NCI-H524 treated with DMSO at 0.1 percent for 48 hours (cell line): ENCODE measurements at regions not wholly inside any gene's neighbourhood (a gene's known extent, or its start where the extent isn't known, plus 50 kb on each side); places are given as distances from the start of the nearest gene placed in this dataset.
"Not testable (repeated sequence)": the region's sequence is repeated elsewhere in the genome, so short reads cannot be mapped to it uniquely, and the experiment has no call there.

Experiments used
- DNase-seq: peaks from one replicate; lab custom pipeline; 2025; lab: John Stamatoyannopoulos, UW

DNA sequence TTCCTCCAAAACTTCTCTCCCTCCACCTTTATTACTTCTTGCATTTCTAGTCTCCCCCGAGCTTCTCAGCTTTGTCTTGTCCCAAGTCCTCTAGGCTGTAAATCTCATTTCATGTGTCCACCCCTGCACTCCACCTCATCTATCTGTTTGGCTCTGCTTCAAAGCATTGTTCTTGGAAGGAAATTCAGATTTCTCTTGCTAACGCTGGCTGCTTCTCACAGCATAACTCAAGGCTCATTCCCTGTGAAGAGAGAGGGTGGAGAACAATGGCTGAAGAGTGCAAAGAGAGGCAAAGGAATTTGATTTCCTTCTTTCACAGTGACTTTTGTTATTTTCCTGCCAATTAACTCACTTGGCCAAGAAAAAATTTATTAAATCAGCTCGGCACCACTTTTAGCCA is 476.5 kb downstream of the TMEM114 start:
- DNase-seq: no peak

DNA sequence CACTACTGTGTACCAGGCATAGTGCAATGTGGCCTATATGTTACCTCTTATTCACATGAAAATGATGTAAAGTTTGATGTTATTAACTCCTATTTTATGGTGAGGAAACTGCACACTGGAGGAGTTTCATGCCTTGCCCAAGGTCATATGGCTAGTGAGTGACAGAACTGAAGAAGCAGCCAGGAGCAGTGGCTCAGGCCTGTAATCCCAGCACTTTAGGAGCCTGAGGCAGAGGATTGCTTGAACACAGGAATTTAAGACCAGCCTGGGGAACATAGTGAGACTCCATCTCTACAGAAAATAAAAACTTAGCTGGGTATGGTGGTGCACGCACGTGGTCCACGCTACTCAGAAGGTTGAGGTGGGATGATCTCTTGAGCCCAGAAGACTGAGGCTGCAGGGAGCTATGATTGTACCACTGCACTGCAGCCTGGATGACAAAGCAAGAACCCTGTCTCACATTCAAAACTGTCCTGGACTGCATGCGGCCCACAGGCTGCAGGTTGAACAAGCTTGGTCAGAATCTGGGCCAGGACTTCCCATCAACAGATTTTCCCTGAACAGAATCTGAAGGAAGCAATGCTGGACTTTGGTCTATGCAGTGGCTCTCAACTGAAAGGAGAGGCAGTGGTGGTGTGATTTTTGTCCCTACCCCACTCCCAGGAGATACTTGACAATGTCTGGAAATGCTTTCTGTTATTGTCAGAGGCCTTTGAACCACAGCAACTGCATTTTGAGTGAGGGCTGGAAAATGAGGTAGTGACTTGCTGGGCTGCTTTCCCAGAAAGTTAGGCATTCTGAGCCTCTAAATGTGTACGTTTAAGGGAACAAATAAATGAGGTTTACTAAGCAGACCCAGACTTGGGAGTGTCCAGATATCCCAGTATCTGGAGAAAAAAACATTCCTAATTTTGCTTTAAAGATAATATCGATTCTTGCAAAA is 479.5 kb downstream of the TMEM114 start:
- DNase-seq: no peak

DNA sequence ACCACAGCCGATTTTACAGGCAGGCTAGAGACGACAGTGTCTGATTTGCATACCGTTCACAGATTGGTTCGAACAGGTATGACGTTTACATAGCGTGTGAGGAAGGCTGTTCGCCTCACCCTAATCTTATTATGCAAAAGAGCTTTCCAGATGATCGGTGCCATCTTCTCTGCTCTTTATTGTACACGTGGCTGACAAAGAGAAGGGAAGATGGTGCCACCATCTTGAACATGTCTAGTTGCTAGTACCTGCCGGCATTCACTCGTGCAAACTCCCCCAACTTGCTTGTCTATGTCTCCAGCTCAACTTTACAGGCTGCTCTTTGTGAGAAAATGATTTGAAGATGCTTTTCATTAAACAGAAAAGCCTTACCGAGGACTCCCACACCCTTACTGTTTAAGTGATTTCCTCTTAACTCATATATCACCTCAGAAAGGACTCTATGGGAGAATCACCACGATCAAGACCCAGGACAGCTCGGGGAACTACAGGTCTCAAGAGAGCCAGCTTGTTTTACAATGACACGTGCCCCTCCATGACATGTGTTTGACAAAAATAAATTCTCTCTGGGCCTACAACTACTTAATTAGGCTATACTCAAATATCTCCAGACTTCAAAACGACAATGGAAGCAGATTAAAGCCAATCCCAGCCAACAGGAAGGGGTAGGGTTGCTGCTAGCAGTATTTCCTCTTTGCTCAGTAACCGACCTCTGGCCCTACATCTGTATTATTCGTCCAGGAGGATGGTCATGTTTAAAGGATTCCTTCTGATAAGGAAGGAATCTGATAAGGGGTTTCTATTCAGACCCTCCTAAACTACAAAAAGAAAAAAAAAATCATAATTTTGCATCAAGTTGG is 480.6 kb downstream of the TMEM114 start:
- no peak for DNase-seq

GRCh38 chr16:8108991-8109509 is 481.3 kb downstream of the TMEM114 start:
- DNase-seq: no peak

DNA sequence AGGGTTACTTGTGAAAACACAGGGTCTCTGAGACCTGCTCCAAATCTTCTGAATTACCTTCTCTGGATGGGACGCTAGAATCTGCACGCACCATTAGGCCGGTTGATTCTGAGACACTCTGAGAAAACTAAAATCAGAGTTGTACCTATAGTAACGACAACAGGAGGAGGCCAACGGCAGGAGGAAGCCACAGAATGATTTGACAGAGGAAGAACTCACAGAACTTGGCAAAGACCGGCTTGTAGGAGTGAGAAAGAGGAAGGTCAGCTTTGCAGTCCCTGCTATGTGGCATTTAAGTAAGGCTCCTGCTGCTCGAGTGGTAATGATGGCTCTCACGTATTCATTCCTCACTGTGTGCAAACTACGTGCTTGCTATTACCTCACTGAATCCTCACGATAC is 483.0 kb downstream of the TMEM114 start:
- DNase-seq: no peak

DNA sequence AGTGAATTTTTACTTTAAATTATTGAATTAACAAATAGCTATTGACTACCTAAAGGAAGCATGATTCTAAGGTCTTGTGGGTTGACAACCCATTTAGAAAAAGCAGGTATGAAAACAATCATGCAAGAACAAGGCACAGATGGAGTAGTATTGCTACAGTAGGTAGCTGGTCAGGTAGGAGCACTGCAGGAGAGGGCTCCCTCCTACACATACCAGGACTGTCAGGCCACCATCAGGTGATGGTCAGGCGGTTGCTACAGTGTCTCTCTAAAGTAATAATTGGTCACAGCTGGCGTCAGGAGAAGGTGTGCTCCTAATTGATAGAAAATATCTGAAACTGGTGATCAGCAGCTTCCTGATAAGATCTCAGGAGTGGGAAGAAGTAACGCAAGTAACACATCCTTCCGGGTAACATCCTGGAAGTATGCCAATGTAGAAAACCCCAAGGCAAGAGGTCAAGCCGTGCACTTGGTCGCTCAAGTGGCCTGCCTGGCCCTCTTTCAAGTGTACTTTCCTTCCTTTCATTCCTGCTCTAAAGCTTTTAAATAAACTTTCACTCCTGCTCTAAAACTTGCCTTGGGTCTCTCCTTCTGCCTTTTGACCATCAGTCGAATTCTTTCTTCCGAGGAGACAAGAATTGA is 486.5 kb downstream of the TMEM114 start:
- no peak for DNase-seq

- no peak for DNase-seq
Observed at GRCh38 chr16:8099586-8099985, 490.7 kb downstream of the TMEM114 start.

DNA sequence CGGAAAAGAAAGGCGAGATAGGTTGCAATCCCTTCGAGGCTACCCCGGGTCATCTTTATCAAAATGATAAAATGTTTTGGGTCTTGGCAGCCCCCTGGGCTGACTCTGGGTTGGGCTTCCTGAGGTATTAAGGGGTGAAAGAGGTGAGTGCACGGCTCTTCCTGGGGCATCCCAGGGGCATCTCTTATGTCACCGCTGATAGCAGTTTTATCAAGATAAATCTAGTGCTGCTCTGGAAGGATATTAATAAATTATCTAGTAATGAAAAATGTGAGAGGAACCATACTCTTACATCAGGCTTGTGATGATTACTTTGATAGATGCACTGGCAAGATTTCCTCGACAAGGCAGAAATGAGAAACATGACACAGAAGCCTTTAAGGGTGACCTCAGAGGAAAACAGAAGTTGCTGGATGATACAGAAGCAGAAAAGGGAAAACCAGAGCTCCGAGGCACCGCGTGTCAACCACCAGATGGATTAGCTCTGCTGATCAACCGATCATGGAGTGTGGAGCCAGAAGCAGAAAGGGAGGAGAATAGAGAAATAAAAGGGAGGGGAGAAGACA is 491.3 kb downstream of the TMEM114 start:
- no peak for DNase-seq

DNA sequence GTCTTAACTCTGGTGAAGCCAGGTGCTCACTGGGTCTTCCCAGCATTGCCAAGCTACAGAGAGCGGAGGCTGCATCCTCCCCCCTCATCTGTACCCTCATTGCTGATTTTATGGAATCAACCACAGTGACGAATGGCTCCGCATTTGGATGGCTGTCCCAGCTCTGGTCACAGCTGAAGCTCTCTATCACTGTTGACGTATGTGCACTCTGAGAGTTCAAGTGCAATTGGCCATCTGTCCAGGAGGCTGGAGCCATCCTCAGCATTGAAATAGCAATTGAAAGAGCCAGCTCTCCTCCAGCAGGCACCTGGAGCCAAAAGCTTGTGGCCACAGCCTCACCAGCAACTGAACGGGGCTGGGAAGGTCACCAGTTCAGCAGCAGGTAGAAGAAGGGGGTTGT is 494.1 kb downstream of the TMEM114 start:
- no peak for DNase-seq

GRCh38 chr16:8094696-8095095 is 495.6 kb downstream of the TMEM114 start:
- DNase-seq: no peak

DNA sequence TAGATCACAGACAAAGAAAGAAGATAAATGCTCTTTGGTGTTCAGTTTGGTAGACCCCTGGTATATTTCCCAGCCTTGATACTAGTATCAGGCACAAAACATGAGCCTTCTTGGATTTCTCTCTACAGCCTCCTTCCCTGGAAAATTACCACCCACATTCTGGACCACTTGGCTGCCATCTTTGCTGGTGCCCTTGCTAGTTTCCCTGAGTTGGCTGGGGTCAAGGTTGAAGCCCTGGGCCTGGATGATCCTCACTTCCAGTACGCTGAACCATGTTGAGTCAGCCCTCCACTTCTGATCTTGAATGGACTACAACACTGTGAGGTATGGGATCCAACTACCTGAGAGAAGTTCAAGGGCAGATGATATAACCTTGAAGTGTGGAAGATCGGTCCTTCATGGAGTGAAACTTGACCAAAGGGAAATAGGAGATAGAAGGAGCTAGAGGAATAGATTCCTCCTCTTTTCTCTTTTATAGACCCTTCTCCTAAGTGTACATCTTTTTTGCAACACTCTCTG is 501.4 kb downstream of the TMEM114 start:
- no peak for DNase-seq

GRCh38 chr16:8087597-8088289 is 502.6 kb downstream of the TMEM114 start:
- DNase-seq: no peak

DNA sequence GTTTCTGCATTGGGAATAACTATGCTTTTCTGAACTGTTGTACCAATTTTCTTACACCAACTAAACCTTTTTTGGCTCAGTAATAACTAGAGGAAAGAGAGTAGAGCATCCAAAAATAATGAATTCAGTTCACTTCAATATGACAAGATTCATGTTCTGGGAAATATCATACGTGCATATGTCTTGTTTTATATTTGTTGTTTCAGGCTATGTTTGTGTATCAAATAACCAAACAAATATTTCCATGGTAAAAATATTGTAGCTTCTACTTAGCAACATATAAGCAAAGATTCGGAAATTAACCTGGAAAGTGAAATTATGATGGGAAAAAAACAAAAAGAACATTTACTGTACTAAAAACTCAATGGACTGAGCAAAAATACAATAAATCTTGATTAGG is 503.2 kb downstream of the TMEM114 start:
- DNase-seq: no peak

- no peak for DNase-seq
Observed at GRCh38 chr16:8084882-8085281, 505.4 kb downstream of the TMEM114 start.

- no peak for DNase-seq
Observed at GRCh38 chr16:8084302-8084701, 506.0 kb downstream of the TMEM114 start.

DNA sequence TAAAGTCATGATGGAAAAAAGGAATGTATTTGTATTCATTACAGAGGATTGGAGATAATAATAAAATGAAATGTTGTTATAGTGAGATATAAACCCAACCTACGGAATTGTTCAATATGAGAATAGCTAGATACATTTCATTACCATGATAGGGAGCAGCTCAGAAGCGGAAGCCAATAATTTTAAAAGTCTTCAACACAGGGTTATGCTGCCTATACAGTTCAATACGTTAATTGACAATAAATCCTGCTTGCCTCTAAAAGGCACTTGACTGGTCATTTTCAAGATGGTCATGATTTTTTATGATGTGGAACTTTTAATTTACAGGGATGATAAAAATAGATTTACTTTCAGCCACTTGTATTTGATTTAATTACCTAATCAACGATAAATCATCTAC is 506.8 kb downstream of the TMEM114 start:
- DNase-seq: no peak

DNA sequence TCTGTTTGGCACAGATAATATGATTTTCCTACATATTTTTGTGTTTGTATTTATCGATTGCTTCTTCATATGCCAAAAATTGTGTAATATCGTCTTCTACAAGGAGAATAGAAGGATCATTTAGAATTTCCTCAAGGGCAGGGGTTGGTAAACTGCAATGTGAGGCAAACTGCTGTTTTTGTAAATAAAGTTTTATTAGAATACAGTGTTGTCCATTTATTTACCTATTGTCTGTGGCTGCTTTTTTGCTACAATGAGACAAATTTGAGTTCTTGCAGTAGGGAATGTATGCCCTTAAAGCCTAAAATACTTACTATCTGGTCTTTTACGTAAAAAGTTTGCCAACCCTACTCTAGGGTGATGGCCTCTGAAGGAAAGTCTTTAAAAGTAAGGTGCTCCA is 509.5 kb downstream of the TMEM114 start:
- no peak for DNase-seq

DNA sequence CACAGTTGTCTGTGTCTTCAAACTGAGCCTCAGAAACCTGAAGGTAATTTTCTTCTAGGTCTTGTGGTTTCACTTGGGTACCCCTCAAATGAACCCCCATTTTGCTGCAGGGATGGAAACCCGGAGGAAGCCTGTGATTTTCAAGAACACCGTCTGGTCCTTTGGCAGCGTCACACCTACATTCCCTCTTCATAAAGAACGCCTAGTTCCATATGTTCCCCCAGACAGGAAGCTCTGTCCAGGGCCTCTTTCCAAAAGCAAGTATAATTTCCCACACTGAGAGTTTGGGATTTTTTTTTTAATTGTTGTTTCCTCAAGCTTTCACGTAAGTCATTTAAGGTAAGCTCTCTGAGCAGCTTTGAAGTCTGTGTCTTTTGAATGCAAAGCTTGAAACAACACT is 515.0 kb downstream of the TMEM114 start:
- DNase-seq: no peak

GRCh38 chr16:8070506-8070905 is 519.8 kb downstream of the TMEM114 start:
- DNase-seq: no peak

DNA sequence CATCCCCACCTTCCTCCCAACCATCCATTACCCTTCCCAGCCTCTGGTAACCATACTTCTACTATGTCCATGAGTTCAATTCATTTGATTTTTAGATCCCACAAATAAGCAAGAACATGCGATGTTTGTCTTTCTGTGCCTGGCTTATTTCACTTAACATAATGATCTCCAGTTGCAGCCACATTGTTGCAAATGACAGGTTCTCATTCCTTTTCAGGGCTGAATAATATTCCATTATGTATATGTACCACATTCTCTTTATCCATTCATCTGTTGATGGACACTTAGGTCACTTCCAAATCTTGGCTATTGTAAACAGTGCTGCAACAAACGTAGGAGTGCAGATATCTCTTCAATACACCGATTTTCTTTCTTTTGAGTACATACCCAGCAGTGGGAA is 522.1 kb downstream of the TMEM114 start:
- not testable (repeated sequence) for DNase-seq

GRCh38 chr16:8063159-8063558 is 527.2 kb downstream of the TMEM114 start:
- no peak for DNase-seq
